ENCODE measurements at regions not wholly inside any gene's neighbourhood (a gene's known extent, or its start where the extent isn't known, plus 50 kb on each side); places are given as distances from the start of the nearest gene placed in this dataset.

- TF ChIP-seq EP300 (IDR thresholded peaks at IDR 0.05; ENCODE audit: low read depth in 2 of 2, low read length in 2 of 2): no peak
- TF ChIP-seq EP300 (CRISPR knock-in tag; IDR thresholded peaks at IDR 0.05; ENCODE audit: borderline replicate concordance): no peak
- TF ChIP-seq DPF2 (CRISPR knock-in tag; IDR thresholded peaks at IDR 0.05; ENCODE audit: borderline replicate concordance, low read depth): no peak
- TF ChIP-seq GMEB1 (CRISPR knock-in tag; IDR thresholded peaks at IDR 0.05; ENCODE audit: borderline replicate concordance): no peak
- no peak for TF ChIP-seq ZFP62 (CRISPR knock-in tag; IDR thresholded peaks at IDR 0.05)
- TF ChIP-seq CTCF (CRISPR knock-in tag; IDR thresholded peaks at IDR 0.05): no peak
- no peak for TF ChIP-seq HCFC1 (IDR thresholded peaks at IDR 0.05; ENCODE audit: low read depth, low read length)
- no peak for TF ChIP-seq ARHGAP35 (CRISPR knock-in tag; IDR thresholded peaks at IDR 0.05; ENCODE audit: borderline replicate concordance)
- TF ChIP-seq ZKSCAN5 (CRISPR knock-in tag; IDR thresholded peaks at IDR 0.05): no peak
- no peak for TF ChIP-seq MTF1 (CRISPR knock-in tag; IDR thresholded peaks at IDR 0.05)
- no peak for TF ChIP-seq ZNF317 (CRISPR knock-in tag; IDR thresholded peaks at IDR 0.05)
- TF ChIP-seq EZH2 (conservative IDR thresholded peaks at IDR 0.05; ENCODE audit: low read depth, low read length): no peak
- no peak for TF ChIP-seq GABPB1 (CRISPR knock-in tag; IDR thresholded peaks at IDR 0.05)
- TF ChIP-seq NFE2L1 (CRISPR knock-in tag; IDR thresholded peaks at IDR 0.05; ENCODE audit: borderline replicate concordance): no peak
Observed at GRCh38 chr3:166433060-166433459, 595.8 kb upstream of the BCHE start.

Data from HepG2 (cell line).